HL-60/S4 treated with retinoic acid at 250 ng/mL for 4 days and 3 days (cell line): ENCODE measurements at regions not wholly inside any gene's neighbourhood (a gene's known extent, or its start where the extent isn't known, plus 50 kb on each side); places are given as distances from the start of the nearest gene placed in this dataset.
"Not testable (repeated sequence)": the region's sequence is repeated elsewhere in the genome, so short reads cannot be mapped to it uniquely, and the experiment has no call there.

Experiments
- in situ Hi-C: fragments of 300-500 bp; cut with MboI; formaldehyde crosslinking; loops from 2 replicates; pipeline ENCODE4 v1.7.0; 2022; ENCODE audit warnings: low sequenced_read_pairs

DNA sequence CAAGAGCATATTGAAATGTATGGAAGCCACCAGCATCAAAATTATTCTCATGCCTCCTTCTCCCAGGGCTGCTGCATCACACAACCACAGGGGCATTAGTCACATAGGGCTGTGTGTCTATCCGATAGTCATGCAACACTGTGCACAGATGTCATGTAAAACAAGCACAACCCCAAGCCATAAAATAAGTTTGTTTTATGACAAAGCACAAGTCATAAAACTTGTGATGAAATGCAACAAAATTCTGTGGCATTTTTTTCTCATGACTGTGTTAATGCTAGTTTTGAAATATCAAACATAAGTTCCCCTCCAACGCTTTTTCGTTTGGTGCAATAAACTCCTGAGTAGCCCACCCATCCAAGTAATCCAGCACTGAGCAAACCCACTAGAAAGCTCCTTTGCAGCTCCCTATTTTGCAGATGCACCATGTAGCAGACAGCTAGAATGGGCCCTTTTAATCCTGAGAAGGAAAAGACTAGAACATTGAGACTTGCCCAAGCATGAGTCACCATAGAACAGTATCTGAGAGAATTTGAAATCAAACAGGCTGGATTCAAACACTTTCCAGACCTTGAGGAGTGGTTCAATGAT lies 93.3 kb upstream of the ZNF366 start:
- in situ Hi-C loops = loop anchor here (25.0 kb wide), 1 partner anchor 212 kb away; the partner anchor contains the start of gene TNPO1

DNA sequence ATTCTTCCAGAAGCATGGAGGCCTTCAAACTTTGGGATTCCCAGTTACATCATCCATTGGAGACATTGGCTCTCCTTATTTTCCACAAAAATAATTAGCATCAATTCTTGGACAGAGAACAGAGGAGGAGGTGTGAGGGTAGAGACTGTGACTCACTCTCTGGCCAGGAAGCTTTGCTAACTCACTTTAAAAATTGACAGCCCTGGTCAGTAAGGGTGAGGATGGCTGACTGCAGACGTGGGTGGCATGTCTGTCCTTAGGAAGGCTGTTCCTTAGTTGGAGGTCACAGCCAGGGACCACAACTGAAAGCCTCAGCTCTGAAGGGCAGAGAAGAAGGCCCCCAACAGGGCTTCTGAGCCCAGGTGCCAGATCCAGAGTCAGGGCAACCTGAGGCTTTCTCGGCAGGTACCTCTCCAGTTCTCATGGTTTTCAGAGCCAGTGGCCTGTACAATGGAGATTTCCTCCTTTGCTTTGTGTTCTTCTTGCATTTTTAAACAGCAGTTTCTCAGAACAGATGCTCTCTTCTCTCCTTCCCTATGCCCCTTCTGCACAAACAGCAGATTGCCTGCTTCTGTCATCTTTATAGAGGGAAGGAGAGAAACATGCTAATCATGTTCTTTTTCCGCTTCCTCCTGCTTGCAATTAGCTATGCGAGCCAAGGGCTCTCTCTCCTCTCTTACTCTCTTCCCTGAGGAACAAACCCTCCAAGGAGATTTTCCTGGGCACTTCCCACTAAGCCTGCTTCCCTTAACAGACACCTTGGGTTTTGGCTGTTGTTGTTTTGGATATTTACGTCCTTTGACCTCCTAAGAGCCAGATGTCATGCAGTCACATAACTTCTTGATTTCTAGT lies 92.5 kb upstream of the ZNF366 start:
- in situ Hi-C loops = loop anchor here (25.0 kb wide), 1 partner anchor 213 kb away; the partner anchor contains the start of gene TNPO1

DNA sequence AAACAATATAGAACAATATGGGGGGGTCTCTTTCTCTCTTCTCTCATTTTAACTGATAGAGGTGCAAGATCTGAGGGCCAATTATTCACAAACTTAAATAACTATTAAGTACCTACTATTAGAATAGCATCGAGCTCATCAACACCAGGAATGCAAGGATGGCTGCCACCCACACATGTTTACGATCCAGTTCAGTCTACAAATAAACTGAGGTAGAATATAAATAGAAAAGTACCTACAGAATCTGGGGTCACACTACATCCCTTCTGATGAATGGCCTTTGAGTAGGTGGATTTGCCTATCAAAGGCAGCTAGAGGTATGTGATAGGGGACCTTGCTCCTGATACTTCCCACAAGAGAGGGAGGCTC lies 91.8 kb upstream of the ZNF366 start:
- in situ Hi-C loops = no loop called here

DNA sequence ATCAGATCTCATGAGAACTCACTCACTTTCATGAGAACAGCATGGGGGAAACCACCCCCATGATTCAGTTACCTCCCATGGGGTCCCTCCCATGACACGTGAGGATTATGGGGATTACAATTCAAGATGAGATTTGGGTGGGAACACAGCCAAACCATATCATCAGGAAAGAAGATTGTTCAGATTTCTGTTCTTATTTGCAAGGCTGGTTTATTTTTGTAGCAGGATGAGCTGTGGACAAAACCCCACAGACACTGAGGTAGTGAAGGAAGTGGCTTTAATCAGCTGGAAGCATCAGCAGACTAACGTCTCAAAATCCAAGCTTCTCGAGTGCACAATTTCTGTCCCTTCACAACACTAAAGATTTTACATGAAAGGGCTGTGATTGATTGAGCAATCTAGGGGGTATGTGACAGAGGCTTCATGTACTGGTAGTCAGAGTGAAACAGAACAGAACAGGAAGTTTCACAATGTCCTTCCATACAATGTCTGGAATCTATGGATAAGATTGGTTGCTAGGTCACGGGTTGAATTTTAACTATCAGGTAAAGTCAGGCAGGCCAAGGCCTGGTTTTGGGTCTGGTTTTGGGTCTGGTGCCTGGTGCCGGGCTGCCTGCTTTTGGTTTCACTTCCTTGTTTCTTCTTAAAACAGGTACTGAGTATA lies 91.3 kb upstream of the ZNF366 start:
- in situ Hi-C loops = no loop called here

DNA sequence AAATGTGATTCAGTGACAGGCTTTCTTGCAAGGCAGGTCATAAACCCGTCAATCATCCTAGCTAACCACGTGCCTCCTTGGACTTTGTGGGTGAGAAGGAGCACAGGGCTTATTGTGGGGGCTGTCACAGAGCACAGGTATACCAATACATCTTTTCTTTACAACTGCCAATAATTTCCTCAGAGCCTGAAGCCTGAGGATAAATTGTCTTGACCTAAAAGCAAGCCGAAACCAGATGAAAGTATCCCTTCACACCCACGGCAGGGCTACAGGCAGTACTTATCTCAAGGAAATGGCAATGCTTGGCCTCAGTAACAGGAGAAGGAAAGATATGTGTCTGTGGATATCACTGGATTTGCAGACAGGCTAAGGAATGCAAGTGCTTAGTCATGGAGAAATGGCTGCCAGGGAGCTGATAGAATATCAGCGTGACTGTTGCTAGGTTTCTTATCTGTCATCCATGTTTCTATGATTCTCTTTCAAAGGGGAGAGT lies 90.3 kb upstream of the ZNF366 start:
- in situ Hi-C loops = no loop called here

DNA sequence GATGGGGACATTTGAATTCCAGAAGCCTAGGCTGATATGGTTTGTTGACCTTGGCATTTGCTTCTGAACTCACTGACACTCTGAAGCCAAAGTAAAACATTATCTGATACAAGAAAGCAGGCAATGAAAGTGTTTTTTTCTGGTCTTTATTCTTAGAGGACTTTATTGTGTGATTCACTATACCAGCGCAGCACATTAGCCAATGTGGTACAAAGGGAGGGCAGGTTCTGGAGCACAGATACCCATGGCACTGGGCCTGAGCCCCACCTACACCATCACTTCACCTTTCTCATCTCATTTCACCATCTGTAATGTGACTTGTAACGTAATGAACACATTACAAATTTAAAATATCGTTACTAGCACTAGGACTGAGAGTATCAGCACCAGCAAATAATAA lies 89.7 kb upstream of the ZNF366 start:
- in situ Hi-C loops = no loop called here

DNA sequence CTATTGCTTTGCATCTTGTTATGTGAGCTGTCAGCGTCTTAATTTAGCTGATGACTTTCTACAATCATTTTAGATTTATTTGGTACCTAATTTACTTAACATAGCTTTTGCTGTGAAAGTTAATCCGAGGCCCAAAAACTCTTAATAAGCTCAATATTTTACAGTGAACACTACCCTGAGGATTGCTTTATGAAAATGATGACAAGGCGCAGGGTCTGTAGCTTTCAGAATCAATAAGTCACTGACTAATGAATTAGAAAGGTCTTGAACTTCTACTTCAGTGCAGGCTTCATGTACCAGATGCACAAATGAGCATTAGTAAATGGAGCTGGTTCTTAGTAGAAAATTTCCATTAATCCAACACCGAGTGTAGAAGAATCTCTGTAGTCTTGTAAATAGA lies 81.4 kb upstream of the ZNF366 start:
- in situ Hi-C loops = no loop called here

DNA sequence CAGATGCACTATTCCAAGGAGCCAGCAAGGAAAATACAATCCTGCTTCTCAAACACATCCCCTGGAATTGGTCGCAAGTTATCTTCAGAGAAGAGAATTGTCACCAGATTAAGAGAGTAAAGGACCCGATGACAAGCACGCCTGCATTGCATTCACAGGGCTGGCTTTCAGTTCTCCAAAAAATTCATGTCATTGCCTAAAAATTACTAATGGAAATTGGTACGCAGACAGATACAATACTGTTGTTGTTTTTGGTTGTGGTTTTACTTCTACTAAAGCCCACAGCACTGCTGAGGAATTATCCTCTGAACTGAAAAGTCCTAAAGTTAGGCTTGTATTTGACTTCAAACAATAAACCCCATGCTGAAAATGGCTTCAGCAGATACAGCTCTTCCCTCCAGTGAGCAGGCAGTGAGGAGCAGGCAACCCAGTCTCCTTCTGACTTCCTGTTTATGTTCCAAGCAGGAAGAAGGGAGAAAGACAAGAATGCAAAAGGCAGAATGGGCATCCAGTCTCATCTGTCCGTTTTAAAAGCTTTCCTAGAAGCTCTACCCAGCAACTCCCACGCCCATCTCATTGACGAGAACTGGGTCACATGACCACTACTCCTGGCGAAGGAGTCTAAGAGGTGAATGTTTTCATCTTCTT lies 80.6 kb upstream of the ZNF366 start:
- in situ Hi-C loops = no loop called here

DNA sequence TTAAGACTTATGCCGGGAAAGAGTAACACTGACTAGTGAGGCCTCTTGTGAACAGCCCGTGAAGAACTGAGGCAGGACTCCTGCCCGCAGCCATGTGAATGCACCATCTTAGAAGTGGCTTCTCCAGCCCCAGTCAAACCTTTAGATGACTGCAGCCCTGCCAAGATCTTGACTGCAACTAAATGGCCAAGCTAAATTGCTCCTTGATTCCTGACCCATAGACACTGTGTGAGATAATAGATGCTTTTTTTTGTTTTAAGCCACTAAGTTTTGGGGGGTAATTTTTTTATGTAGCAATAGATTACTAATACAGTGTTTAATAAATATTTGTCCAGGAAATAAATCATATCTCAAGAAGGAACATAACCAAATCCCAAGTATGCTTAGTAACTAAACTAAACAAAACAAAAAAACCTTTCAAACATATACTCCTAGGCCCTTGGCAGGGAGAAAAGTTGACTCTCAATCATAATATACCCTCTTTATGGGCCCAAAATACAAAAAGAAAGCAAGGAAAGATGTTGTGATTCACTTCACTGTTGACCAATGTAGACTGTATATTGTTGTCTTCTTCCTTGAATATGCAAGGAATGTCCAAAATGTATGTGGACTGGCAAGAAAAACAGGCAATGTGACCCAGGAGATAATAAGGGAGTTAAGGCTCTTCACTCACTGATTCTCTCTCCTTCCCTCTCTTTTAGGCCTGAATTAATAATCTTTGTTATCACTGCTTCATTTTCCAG lies 79.7 kb upstream of the ZNF366 start:
- in situ Hi-C loops = no loop called here

DNA sequence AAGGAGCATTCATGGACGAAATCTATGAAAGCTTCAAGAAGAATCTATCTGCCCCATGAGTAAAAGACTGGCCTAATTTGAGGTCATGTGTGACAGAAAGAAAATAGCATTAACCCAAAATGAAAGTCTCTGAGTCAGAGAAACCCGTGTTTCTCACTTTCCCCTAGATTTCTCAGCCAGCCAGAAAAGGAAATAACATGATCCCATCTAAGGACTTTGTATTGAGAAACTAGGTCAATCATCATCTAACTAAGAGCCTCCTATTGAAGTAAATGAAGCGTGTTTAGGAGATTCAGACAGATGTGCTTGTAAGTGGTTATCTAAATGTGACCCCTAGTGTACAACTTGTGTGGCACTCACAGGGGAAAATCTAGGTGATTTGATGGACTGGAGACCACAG lies 77.3 kb upstream of the ZNF366 start:
- in situ Hi-C loops = no loop called here

DNA sequence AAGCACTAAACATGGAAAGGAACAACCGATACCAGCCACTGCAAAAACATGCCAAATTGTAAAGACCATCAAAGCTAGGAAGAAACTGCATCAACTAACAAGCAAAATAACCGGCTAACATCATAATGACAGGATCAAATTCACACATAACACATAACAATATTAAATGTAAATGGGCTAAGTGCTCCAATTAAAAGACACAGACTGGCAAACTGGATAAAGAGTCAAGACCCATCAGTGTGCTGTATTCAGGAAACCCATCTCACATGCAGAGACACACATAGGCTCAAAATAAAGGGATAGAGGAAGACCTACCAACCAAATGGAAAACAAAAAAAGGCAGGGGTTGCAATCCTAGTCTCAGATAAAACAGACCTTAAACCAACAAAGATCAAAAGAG lies 72.1 kb upstream of the ZNF366 start:
- in situ Hi-C loops = not testable (repeated sequence)

DNA sequence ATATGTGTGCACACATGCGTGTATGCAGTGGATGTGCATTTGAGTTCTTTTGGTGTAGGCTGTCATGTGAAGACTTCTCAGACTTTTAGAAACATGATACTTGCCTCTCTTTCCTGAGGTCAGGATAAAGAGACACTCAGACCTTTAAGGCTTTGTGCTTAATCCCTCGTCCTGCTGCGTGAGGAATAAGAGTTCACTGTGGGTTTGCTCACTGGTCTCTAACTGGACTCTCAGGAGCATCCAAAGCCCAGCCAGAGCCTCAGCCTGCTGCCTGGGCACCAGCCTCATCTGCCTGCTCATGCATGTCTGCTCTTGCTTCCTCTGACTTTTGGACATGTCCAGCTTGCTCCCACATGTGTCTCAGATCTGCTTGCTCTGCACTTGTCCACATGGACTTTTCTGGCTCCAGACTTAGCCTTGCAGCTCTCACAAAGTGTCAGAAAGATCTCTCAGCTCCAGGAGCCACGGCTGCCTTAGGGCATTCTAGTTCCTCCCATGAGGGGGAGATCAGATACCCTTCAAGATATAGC lies 65.1 kb upstream of the ZNF366 start:
- in situ Hi-C loops = no loop called here

DNA sequence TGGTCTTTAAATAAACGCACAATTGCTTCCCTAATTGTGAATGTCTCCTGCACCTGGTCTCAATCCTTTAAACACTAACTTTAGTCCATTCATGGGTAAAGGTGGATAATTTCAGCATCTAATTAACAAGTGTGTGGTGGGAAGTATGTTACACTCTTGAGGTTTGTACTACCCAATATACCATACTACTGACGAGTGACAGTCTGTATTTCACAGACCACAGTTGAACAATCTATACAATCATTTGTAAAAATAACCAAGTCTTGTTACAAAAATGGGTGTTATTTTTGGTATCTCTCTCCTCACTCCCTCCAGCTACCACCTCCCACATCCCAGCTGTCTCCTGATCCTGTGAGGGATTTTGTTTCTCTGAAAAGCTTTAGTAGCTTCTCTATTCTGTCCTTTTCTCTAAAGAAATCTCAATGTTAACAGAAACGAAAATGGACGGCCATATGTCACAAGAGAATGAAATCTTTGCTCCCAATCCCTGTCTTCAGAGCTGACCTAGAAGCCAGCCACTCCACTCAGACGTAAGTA lies 62.3 kb upstream of the ZNF366 start:
- in situ Hi-C loops = no loop called here

DNA sequence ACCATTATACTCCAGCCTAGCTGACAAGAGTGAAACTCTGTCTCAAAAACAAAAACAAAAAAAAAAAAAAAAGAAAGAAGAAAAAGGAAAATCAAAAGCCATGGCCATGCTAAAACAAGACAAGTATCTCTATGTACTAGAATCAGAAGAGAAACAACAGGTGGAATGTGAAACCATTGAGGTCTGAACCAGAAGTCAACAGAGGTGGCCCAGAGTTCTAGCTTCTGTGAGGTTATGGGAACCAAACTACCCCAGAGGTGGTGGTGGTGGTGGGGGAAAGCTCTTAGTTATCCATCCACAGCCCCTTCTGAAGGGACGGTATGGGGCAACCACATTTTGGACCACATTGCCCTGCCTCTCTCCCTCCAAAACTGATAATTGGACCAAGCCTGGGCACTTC lies 59.5 kb upstream of the ZNF366 start:
- in situ Hi-C loops = no loop called here

DNA sequence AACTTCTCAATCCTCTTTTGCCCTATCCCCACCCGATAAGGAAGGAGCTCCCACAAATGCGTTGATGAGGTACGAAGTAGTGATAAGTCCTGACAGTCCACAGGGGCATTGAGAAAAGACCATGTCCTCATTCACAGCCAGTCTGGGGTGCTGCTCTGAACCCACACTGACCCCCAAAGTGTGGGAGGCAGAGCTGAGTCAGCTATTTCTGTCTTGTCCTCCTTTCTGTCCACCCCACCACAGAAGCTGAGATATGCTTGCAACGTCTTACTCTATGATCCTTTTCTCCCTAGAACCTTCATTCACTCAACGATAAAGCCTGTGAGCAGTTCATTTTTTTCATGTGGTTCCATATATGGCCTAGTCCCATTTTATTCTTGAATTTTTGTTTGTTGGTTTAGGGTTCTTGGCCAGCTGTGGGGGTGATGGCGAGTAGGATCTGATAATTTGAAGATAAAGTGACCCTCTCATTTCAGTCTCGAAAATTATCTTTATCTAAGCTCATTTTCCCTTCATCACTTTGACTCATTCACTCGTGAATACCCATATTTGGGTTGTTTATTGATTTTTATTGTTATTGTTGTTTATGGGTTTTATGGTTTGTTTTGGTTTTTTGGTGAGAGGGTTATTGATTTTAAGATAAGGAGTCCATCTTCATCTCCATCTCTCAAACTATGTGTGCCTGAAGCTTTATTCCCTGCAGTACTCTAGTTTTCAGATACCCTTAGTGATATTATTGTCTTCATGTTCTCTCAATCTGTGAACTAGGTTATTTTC lies 58.5 kb upstream of the ZNF366 start:
- in situ Hi-C loops = no loop called here

DNA sequence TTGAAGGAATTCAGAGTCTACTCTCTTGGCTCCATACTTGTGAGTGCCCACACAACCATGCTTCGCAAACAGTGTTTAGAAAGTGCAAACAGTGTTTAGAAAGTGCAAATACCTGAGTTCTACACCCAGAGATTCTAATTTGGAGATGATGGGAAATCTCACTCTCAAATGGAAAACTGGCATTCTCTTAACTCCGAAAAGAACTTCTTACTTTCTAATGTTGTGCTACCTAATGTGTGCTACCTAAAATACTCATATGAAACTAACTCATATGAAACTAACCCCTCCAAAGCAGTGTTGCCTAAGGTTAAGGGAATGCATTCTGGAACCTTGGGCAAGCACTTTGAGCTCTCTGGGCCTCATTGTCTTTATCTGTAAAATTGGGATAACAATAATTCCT lies 55.5 kb upstream of the ZNF366 start:
- in situ Hi-C loops = no loop called here

DNA sequence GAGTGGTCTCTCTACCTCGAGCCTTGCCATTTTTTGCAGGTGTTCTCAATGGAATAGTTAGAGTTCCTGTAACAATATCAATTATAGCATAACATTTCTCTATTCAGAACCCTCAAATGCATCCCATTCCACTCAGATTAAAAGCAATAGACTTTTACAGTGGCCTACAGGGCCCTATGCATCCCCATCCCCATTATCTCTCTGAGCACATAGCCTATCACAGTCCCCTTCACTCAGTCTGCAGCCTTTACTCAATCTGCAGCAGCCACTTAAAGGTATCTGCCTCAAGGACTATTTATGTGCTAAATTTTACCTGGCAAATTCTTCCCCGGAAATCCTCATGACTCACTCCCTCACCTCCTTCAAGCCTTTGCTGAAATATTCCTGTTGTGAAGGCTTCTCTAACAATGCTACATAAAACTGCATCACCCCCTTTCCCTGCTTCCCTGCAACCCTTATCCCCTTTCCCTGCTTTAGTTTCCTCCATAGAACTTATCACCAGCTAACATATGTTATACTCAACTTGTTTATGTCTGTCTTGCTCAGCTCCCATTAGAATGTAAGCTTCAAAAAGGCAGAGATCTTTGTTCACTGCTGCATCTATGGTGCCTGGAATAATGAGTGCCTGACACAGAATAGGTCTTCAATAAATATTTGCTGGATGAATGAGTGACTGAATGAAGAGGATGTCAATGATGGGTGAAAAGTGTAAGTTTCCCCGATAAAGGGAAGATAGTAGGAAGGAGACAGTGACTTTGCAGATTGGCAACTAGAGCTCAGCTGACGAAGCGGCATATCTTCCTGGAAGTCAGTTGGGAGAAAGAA lies 54.1 kb upstream of the ZNF366 start:
- in situ Hi-C loops = no loop called here
